Central memory CD4-positive, alpha-beta T cell (primary cell): ENCODE measurements at regions not wholly inside any gene's neighbourhood (a gene's known extent, or its start where the extent isn't known, plus 50 kb on each side); places are given as distances from the start of the nearest gene placed in this dataset.
"Not testable (repeated sequence)": the region's sequence is repeated elsewhere in the genome, so short reads cannot be mapped to it uniquely, and the experiment has no call there.

Experiments
- DNase-seq: peaks from one replicate; pipeline ENCODE4 v3.0.0; 2022

- DNase-seq, result no peak
These were observed 145.0 kb upstream of the RAG2 start for GRCh38 chr11:36743039-36743438.

DNA sequence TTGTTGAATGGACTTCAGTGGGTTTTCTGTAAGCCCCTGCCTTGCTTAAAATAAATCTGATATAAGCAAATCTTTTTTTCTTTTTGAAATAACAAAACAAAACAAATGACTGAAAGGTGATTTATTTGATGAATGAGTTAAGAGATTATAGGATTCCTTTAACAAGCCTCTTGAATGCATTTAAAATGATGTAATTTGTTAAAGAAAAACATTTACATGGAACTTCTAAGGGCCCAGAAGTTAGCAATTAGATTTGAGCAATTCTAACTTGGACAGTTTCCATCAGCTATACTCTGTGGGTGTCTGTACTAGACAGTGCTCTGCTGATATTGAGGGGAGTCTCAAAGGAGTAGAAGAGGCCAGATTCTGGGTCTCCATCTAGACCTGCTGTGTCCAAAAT, 143.5 kb upstream of the RAG2 start:
- no peak for DNase-seq

DNA sequence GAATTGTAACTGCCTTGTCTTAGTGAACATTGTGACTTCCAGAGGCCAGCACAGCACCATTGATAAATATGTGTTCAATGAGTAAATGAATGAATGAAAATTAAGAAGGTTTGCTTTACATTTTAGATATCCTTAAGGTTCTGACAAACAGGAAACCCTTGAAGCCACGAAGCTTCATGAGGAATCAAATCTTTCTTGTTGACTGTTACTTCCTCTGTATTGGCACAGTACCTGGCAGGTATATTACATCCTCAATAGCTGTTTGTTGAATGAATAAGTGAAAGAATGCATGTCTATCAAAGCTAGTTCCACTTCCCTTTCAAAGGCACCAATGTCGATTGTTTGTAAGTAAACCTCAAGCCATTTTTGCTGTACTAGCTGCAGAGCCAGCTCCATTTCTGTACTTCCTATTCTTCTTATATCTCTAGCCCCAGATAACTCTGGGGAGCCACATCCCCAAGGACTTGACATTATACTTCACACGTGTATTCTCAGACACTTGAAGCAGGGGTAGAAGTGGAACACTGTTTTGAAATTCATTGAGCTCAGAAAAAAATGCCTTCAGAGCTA, 140.3 kb upstream of the RAG2 start:
- no peak for DNase-seq

GRCh38 chr11:36736103-36736502, 138.1 kb upstream of the RAG2 start:
- DNase-seq, result no peak

DNA sequence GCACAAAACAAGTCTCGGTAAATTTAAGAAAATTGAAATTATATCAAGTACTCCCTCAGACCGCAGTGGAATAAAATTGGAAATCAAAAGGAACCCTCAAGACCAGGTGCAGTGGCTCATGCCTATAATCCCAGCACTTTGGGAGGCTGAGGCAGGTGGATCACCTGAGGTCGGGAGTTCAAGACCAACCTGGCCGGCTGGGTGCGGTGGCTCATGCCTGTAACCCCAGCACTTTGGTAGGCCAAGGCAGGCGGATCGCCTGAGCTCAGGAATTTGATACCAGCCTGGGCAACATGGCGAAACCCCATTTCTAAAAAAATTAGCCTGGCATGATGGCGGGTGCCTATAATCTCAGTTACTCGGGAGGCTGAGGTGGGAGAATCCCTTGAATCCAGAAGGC, 135.7 kb upstream of the RAG2 start:
- not testable (repeated sequence) for DNase-seq

DNA sequence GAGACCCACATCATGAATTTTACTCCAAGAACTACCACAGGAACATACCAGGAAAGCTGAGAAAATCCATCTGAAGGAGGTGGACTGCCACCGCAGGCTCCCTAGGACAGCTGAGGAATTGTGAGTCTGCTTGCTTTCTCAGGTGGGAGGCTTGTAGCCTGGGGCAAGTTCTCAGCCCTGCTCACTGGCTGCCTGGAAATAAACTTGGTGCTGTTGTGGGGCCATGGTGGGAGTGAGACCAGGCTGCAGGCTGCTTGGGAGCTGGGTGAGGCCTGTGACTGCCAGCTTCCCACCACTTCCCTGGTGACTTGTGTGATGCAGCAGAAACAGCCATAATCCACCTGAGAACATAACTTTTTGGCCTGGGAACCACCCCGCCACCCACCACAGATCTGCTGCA, 132.7 kb upstream of the RAG2 start:
- DNase-seq, result no peak

- DNase-seq, result no peak
These were observed 131.8 kb upstream of the RAG2 start for GRCh38 chr11:36729825-36730224.

GRCh38 chr11:36726420-36726819, 128.4 kb upstream of the RAG2 start:
- no peak for DNase-seq

DNA sequence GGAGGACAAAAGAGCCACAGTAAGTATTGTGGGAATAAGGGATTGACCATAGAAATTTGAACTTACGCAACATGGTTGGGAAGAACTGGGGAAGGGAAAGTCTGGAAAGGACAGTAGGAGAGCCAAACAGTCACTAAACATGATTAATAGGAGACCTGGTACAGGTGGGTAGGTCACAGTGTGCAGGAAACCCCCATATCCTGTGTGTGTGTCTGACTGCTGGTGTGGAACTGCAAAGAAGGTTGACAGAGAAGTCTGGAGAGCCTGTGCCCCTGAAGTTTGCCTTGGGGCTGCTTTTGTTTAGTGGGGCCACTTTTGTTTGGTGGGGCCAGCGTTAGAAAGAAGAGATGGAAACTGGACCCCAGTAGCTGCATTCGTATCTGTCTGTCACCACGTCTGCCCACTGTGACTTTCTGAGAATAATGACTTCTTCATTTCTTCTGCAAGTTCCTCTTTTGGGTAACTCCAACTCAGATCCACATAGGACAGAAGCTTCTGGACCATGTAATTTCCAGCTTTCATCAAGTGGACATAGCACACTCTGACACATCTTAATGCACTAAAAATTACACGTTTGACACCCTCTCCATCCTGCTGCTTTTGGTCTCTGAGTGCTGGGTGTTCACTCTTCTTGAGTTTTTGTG, 126.8 kb upstream of the RAG2 start:
- no peak for DNase-seq

- no peak for DNase-seq
These were observed 124.4 kb upstream of the RAG2 start for GRCh38 chr11:36722421-36722820.

DNA sequence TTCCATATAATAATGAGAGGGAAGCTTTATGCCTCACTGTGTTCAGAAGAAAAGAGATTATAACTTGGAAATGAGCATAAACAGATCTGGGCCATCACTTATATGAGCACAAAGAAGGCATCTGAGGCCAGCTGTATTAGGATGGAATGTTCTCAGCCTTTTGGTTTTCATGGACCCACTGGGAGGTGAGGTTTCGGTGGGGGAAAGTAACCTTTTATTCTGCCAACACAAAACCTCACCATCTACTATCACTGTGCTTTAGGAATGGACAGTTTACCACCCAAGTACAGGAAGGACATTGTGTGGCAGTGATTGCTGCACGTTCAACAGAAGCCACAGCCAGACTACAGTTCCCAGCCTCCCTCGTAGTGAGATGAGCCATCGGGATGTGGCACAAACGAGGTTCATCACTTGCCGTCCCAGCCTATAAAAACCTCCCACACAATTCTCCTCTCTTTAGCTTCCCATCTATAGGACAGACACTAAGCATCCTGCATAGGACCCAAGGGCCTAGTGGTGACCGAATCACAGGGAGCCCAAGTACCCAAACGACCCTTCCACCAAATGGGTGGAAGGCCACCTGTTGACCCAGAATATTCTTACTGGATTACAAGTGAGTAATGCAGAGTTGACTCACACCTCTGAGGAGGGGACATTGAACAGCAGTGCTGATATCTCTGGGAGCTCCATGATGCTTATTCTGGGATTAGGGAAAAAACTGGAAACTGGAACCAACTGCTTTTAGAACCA, 121.5 kb upstream of the RAG2 start:
- no peak for DNase-seq

- no peak for DNase-seq
These were observed 120.4 kb upstream of the RAG2 start for GRCh38 chr11:36718451-36718850.

DNA sequence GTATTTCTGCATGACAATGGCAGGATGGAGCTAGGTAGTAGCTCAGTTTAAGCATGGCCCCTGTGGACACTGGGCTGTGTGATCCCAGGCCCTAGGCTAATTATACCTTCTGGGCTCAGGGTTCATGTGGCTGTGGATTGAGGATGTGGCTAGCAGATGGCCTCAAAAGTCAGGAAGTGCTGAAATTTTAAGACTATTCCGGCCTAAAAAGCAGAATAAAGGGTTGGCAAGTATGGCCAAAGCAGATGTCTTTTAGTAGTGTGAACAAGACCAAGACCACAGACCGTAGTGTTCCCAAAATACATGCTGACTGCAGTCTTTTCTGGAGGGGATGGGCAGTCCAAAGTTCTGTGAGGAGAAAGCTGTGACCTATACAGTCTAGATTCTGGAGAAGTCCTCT, 115.7 kb upstream of the RAG2 start:
- DNase-seq, result no peak

DNA sequence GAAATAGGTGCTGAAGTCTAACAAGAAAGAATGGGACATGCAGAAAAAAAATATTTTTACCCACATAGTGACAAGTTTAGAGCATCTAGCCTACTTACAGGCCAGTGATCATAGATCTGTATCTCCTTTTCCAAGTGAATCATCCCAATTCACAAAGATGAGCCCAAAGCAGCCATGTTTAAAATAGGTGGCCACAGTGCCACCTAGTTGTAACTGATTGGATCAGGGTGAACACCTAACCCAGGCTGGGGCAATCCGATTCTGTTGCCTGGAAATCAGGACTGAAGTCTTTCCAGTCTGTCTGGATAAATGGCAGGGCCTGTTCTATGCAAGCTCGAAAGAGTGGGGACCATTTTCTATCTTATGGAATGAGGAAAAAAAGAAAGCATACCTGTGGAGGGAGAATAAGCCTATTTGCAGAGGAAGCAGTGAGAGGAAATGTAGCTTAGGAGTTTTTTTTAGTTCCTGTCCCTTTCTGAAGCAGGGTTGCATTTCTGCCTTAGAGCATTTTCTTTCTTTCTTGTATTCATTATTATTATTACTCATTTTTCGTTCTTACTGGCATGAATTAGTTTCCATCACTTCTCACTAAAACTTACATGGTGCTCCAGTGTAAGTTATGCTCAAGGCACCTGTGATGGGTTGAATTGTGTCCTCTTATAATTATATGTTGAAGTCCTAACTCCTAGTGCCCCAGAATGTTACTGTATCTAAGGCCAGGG, 113.2 kb upstream of the RAG2 start:
- DNase-seq, result no peak
